ENCODE measurements at regions not wholly inside any gene's neighbourhood (a gene's known extent, or its start where the extent isn't known, plus 50 kb on each side); places are given as distances from the start of the nearest gene placed in this dataset.
A peak's percentile ranks its signal among the peaks of the same experiment; 100 is the strongest.

- Histone ChIP-seq H3K27ac (ENCODE audit: low read depth in 2 of 2, low read length in 1 of 2) (no peak overlapping the region), H3K4me3 (ENCODE audit: low read depth in 1 of 2, low read length in 2 of 2) (no peak overlapping the region), H3K27me3 (ENCODE audit: control insufficient read depth in 1 of 2, insufficient read depth in 2 of 2, low read length in 2 of 2) (no peaks in the 10 kb centered on the region), H3K9me3 (ENCODE audit: control insufficient read depth in 2 of 2, insufficient read depth in 1 of 2, low read depth in 1 of 2, low read length in 1 of 2) (no peaks in the 10 kb centered on the region), H3K4me1 (ENCODE audit: control insufficient read depth in 2 of 2, insufficient read depth in 2 of 2, low read length in 1 of 2) (no peaks in the 10 kb centered on the region), H3K36me3 (ENCODE audit: control insufficient read depth in 2 of 2, insufficient read depth in 2 of 2, low read length in 1 of 2) (no peaks in the 10 kb centered on the region)
- WGBS, 2 donors, result 88 to 92% methylated on average over 2 of the region's 2 CpGs
These were observed 76.0 kb upstream of the CAPRIN2 start for GRCh38 chr12:30830751-30831150.

- no peaks in the 10 kb centered on the region for H3K4me1 ChIP-seq (ENCODE audit: control insufficient read depth in 2 of 2, insufficient read depth in 2 of 2, low read length in 1 of 2)
- no peaks in the 10 kb centered on the region for H3K36me3 ChIP-seq (ENCODE audit: control insufficient read depth in 2 of 2, insufficient read depth in 2 of 2, low read length in 1 of 2)
- no peaks in the 10 kb centered on the region for H3K9me3 ChIP-seq (ENCODE audit: control insufficient read depth in 2 of 2, insufficient read depth in 1 of 2, low read depth in 1 of 2, low read length in 1 of 2)
- no peak overlapping the region for H3K27ac ChIP-seq (ENCODE audit: low read depth in 2 of 2, low read length in 1 of 2)
- no peaks in the 10 kb centered on the region for H3K27me3 ChIP-seq (ENCODE audit: control insufficient read depth in 1 of 2, insufficient read depth in 2 of 2, low read length in 2 of 2)
- 48 to 69% methylated on average over 1 of the region's 1 CpG for WGBS, 2 donors
- H3K4me3 ChIP-seq (ENCODE audit: low read depth in 1 of 2, low read length in 2 of 2), result no peak overlapping the region
These were observed 75.1 kb upstream of the CAPRIN2 start for GRCh38 chr12:30829876-30830275.

GRCh38 chr12:30828686-30829085 lies 73.9 kb upstream of the CAPRIN2 start:
- Histone ChIP-seq H3K27me3 (ENCODE audit: control insufficient read depth in 1 of 2, insufficient read depth in 2 of 2, low read length in 2 of 2) (no peaks in the 10 kb centered on the region), H3K9me3 (ENCODE audit: control insufficient read depth in 2 of 2, insufficient read depth in 1 of 2, low read depth in 1 of 2, low read length in 1 of 2) (no peaks in the 10 kb centered on the region), H3K36me3 (ENCODE audit: control insufficient read depth in 2 of 2, insufficient read depth in 2 of 2, low read length in 1 of 2) (no peaks in the 10 kb centered on the region), H3K4me1 (ENCODE audit: control insufficient read depth in 2 of 2, insufficient read depth in 2 of 2, low read length in 1 of 2) (no peaks in the 10 kb centered on the region), H3K4me3 (ENCODE audit: low read depth in 1 of 2, low read length in 2 of 2) (no peak overlapping the region), H3K27ac (ENCODE audit: low read depth in 2 of 2, low read length in 1 of 2) (no peak overlapping the region)
- 69 to 92% methylated on average over 4 of the region's 4 CpGs for WGBS, 2 donors

DNA sequence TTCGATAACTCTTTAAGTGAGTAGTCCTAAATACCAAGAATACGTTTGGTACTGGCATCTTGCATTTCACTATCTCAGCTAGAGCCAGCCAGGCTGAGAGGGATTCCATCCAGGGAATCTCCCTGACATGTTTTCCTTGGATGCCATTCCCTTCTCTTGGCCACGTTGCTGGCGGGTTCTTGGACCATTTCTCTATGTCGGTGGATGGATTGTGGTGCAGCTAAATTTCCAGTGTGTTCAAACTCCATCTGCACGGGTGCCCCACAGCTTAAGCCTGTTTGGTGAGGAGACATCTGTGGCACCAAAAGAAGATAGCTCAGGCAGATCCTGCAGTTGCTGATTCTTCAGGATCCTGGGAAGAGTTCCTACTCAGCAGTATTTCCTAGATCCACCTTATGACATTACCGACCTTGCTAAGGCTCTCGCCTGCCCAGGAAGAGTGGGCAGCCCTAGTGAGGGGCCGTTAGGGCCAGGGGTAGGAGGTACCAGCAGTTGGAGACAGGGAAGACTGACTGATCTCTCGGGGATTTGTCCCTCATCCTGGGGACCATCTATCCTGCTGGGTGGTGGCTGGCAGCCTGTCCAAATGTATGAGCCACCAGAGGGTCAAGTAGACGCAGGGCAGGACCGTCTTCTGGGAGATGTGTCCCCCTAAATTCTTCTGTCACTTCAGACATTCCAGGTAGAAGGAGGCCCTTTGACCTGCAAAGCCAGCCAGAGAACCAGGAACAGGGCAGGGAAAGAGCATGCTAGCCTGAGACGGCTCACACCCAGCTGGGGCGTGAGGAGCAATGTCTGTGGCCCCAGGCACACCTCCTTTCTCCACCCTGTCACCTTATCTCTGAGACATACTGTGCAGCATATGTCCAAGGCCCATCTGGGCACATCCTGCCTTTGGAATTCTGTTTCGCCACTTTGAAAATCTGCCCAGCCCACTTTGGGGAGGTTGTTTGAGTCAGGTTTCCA lies 72.6 kb upstream of the CAPRIN2 start:
- Histone ChIP-seq H3K27me3 (ENCODE audit: control insufficient read depth in 1 of 2, insufficient read depth in 2 of 2, low read length in 2 of 2) (no peaks in the 10 kb centered on the region), H3K9me3 (ENCODE audit: control insufficient read depth in 2 of 2, insufficient read depth in 1 of 2, low read depth in 1 of 2, low read length in 1 of 2) (no peaks in the 10 kb centered on the region), H3K27ac (ENCODE audit: low read depth in 2 of 2, low read length in 1 of 2) (no peak overlapping the region), H3K4me1 (ENCODE audit: control insufficient read depth in 2 of 2, insufficient read depth in 2 of 2, low read length in 1 of 2) (peaks cover 0 to 1% of the 10 kb centered on the region in 2 donors), H3K4me3 (ENCODE audit: low read depth in 1 of 2, low read length in 2 of 2) (no peak overlapping the region), H3K36me3 (ENCODE audit: control insufficient read depth in 2 of 2, insufficient read depth in 2 of 2, low read length in 1 of 2) (no peaks in the 10 kb centered on the region)
- 74 to 75% methylated on average over 15 of the region's 15 CpGs for WGBS, 2 donors

GRCh38 chr12:30826276-30826675 lies 71.5 kb upstream of the CAPRIN2 start:
- H3K9me3 ChIP-seq (ENCODE audit: control insufficient read depth in 2 of 2, insufficient read depth in 1 of 2, low read depth in 1 of 2, low read length in 1 of 2), result no peaks in the 10 kb centered on the region
- 75 to 79% methylated on average over 8 of the region's 8 CpGs for WGBS, 2 donors
- no peaks in the 10 kb centered on the region for H3K27me3 ChIP-seq (ENCODE audit: control insufficient read depth in 1 of 2, insufficient read depth in 2 of 2, low read length in 2 of 2)
- peaks cover 0 to 3% of the 10 kb centered on the region in 2 donors for H3K4me1 ChIP-seq (ENCODE audit: control insufficient read depth in 2 of 2, insufficient read depth in 2 of 2, low read length in 1 of 2)
- H3K36me3 ChIP-seq (ENCODE audit: control insufficient read depth in 2 of 2, insufficient read depth in 2 of 2, low read length in 1 of 2), result no peaks in the 10 kb centered on the region
- H3K27ac ChIP-seq (ENCODE audit: low read depth in 2 of 2, low read length in 1 of 2), result no peak overlapping the region
- H3K4me3 ChIP-seq (ENCODE audit: low read depth in 1 of 2, low read length in 2 of 2), result no peak overlapping the region

- 67 to 78% methylated on average over 3 to 4 of the region's 4 CpGs for WGBS, 2 donors
- H3K27ac ChIP-seq (ENCODE audit: low read depth in 2 of 2, low read length in 1 of 2), result no peak overlapping the region
- peaks cover 0 to 3% of the 10 kb centered on the region in 2 donors for H3K4me1 ChIP-seq (ENCODE audit: control insufficient read depth in 2 of 2, insufficient read depth in 2 of 2, low read length in 1 of 2)
- no peaks in the 10 kb centered on the region for H3K36me3 ChIP-seq (ENCODE audit: control insufficient read depth in 2 of 2, insufficient read depth in 2 of 2, low read length in 1 of 2)
- no peaks in the 10 kb centered on the region for H3K27me3 ChIP-seq (ENCODE audit: control insufficient read depth in 1 of 2, insufficient read depth in 2 of 2, low read length in 2 of 2)
- no peaks in the 10 kb centered on the region for H3K9me3 ChIP-seq (ENCODE audit: control insufficient read depth in 2 of 2, insufficient read depth in 1 of 2, low read depth in 1 of 2, low read length in 1 of 2)
- no peak overlapping the region for H3K4me3 ChIP-seq (ENCODE audit: low read depth in 1 of 2, low read length in 2 of 2)
These were observed 70.6 kb upstream of the CAPRIN2 start for GRCh38 chr12:30825341-30825740.

- Histone ChIP-seq H3K4me3 (ENCODE audit: low read depth in 1 of 2, low read length in 2 of 2) (no peak overlapping the region), H3K4me1 (ENCODE audit: control insufficient read depth in 2 of 2, insufficient read depth in 2 of 2, low read length in 1 of 2) (peaks cover 0 to 3% of the 10 kb centered on the region in 2 donors), H3K36me3 (ENCODE audit: control insufficient read depth in 2 of 2, insufficient read depth in 2 of 2, low read length in 1 of 2) (no peaks in the 10 kb centered on the region), H3K9me3 (ENCODE audit: control insufficient read depth in 2 of 2, insufficient read depth in 1 of 2, low read depth in 1 of 2, low read length in 1 of 2) (no peaks in the 10 kb centered on the region), H3K27me3 (ENCODE audit: control insufficient read depth in 1 of 2, insufficient read depth in 2 of 2, low read length in 2 of 2) (no peaks in the 10 kb centered on the region), H3K27ac (ENCODE audit: low read depth in 2 of 2, low read length in 1 of 2) (no peak overlapping the region)
- 95% methylated on average over 5 of the region's 5 CpGs for WGBS, 2 donors
These were observed 69.6 kb upstream of the CAPRIN2 start for GRCh38 chr12:30824311-30824710.

DNA sequence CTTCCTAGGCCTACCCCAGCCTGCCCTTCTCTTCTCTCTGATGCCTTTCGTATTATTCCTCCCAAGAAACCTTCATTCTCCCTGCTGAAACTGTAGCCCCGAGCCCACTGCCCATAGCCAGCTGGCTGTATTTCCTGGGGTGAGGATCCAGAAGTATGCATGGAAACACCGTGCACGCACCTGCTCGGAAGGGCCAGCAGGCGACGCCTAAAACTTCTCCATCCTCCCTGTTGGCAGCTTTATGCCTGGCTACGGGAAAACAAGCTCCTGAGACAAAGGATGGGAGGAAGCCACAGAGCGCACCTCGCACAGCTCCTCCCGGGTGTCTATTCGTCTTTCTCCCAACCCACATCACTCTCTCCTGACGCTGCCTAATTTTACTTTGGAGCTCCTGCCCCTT lies 69.0 kb upstream of the CAPRIN2 start:
- no peaks in the 10 kb centered on the region for H3K36me3 ChIP-seq (ENCODE audit: control insufficient read depth in 2 of 2, insufficient read depth in 2 of 2, low read length in 1 of 2)
- no peak overlapping the region for H3K27ac ChIP-seq (ENCODE audit: low read depth in 2 of 2, low read length in 1 of 2)
- peaks cover 0 to 3% of the 10 kb centered on the region in 2 donors for H3K4me1 ChIP-seq (ENCODE audit: control insufficient read depth in 2 of 2, insufficient read depth in 2 of 2, low read length in 1 of 2)
- 89 to 92% methylated on average over 13 of the region's 13 CpGs for WGBS, 2 donors
- H3K4me3 ChIP-seq (ENCODE audit: low read depth in 1 of 2, low read length in 2 of 2), result no peak overlapping the region
- no peaks in the 10 kb centered on the region for H3K27me3 ChIP-seq (ENCODE audit: control insufficient read depth in 1 of 2, insufficient read depth in 2 of 2, low read length in 2 of 2)
- H3K9me3 ChIP-seq (ENCODE audit: control insufficient read depth in 2 of 2, insufficient read depth in 1 of 2, low read depth in 1 of 2, low read length in 1 of 2), result no peaks in the 10 kb centered on the region

- Histone ChIP-seq H3K4me1 (ENCODE audit: control insufficient read depth in 2 of 2, insufficient read depth in 2 of 2, low read length in 1 of 2) (peaks cover 0 to 3% of the 10 kb centered on the region in 2 donors), H3K27me3 (ENCODE audit: control insufficient read depth in 1 of 2, insufficient read depth in 2 of 2, low read length in 2 of 2) (no peaks in the 10 kb centered on the region), H3K36me3 (ENCODE audit: control insufficient read depth in 2 of 2, insufficient read depth in 2 of 2, low read length in 1 of 2) (no peaks in the 10 kb centered on the region), H3K27ac (ENCODE audit: low read depth in 2 of 2, low read length in 1 of 2) (peak overlapping the region; percentile 37 to 59), H3K9me3 (ENCODE audit: control insufficient read depth in 2 of 2, insufficient read depth in 1 of 2, low read depth in 1 of 2, low read length in 1 of 2) (no peaks in the 10 kb centered on the region), H3K4me3 (ENCODE audit: low read depth in 1 of 2, low read length in 2 of 2) (peak overlapping the region; percentile 45 to 46)
- WGBS, 2 donors, result 45 to 51% methylated on average over 32 of the region's 32 CpGs
These were observed 68.5 kb upstream of the CAPRIN2 start for GRCh38 chr12:30823156-30823699.
